Stimulated activated CD4-positive, alpha-beta T cell treated with anti-CD3 and anti-CD28 coated beads, Interleukin-4, amount 100 ng/mL, for 4 hours (primary cell): ENCODE measurements at regions not wholly inside any gene's neighbourhood (a gene's known extent, or its start where the extent isn't known, plus 50 kb on each side); places are given as distances from the start of the nearest gene placed in this dataset.

Source experiments
- DNase-seq, 2 experiments: peaks; one replicate each; pipeline ENCODE4 v3.0.0-alpha.2; 2020

DNA sequence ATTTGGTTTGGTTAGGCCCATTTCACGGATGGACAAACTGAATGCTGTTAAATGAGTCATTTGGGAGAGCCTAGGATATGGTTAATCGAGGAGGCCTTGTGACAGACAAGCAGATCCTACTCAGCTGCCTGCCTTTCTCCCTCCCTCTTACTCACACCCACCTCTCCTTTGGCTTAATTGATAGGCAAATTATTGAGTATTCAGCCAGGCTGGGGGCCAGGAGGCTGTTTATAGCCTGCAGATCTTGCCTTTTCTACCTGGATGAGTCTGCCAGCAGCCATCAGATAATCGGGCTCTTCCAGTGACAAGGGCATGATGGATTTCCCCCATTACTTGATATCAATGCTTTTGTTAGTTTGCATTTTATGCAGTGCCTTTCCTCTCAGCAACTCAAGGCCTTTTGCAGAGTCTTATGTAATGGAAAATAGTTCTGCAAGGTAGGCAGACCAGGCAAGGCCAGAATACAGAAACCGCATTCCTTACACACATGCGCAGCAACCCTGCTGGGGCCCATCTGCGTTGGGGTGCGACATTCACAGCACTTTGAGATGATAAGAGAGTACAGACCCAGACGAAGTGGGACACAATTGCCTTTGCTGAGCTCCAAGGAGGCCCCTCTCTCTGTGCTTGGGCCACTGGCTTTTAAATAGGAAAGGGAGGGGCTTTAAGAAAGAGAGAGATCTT, 96.2 kb upstream of the ATP6AP2 start:
- no peak for DNase-seq

DNA sequence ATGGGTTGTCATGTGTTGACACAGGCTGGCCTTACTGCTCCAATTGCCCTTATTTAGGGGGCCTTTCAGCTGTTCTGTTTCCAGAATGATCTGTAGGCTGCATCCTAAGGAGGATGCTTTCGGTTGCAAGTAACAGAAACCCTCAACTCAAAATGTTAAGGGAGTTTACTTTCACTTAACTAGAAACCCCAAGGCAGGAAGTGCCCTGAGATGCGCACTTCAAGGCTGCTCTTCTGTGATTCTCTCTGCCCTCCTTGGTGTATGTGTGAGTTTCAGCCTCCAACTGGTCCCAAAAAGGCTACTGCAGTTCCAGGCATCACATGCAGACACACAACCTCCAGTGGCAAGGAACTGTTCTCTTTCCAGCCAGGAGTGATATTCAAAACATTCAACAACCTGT, 97.3 kb upstream of the ATP6AP2 start:
- DNase-seq, result no peak

DNA sequence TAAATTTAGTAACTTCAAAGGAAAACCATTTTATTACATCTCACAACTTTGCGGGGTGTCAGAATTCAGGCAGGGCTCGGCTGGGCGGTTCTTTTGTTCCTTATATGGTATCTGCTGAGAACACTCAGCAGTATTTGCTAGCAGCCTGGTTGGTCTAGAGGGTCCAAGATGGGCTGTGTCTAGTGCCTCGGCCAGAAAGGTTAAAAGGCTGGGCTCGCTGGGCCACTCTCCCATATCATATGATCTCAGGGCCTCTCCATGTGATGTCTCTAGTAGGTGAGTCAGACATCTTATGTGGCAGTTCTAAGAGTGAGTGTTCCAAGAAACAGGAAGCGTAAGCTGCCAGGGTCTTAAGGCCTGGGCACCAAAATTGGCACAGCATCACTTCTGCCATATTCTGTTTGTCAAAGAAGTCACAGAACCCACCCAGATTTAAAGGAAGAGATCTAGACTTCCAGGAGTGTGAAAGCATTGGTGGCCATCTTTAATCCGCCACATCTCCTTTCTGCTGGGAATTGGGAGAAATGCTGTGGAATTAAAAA, 100.9 kb upstream of the ATP6AP2 start:
- no peak for DNase-seq

DNA sequence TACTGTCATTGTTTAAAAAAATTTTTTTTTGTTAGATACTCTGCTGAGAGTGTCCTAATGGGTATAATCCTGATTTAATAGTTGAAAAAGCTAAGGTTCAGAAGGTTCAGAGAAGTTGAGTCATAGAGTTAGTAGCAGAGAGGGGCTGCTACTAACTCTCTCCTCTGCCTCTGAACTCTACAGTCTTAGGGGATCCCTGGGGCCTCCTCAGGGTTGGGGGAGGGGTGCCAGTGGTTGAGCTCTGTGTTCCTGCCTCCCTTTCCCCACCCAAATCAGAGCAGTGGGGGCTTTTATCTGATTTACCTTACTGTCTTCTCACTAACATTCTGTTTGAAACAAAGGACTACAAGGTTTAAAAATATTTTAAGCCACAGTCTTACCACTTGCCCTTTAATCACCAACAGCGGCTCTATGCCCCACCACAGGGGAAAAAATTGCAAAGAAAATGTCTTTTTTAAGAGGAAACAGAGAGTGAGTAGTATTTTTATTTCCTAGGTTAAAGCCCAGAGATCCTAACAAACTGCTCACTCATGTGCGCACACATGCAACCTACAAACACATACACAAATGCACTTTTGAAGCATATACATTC, 102.2 kb upstream of the ATP6AP2 start:
- DNase-seq, result no peak

DNA sequence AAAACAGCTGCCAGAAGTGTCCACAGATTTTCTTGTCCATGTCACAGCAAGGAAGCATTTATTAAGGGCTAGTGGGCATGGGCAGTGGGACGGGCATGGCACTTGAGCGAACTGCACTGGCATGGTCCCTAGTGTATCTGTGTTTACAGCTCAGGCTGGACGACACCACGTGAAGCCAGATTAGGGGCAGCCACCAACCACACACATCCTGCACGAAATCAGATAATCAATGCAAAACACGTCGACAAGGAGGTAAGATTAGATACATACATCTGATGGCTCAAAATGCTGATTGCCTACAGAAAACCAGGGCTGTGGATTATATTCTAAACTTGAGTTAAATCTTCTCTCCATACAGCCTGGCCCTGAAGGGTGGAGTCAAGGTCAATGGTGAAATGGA, 103.8 kb upstream of the ATP6AP2 start:
- no peak for DNase-seq

DNA sequence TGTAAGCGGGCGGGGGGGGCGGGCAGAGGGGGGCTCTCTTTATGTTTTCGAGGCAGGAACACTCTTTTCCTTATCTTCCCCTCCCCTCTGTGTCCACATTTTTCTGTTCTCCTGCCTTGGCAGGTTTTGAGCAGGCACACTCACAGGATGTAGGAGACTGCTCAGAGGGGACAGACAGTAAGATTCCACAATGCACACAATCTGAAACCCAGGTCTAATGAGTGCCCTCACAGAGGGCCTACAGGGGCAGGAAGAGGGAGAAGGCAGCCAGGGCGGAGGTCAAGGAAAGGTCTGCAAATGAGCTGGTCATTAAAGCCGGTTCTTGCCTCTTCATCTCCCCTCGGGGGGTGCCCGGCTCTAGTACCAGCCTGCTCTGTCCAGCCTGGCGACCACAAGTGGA, 106.1 kb upstream of the ATP6AP2 start:
- no peak for DNase-seq

DNA sequence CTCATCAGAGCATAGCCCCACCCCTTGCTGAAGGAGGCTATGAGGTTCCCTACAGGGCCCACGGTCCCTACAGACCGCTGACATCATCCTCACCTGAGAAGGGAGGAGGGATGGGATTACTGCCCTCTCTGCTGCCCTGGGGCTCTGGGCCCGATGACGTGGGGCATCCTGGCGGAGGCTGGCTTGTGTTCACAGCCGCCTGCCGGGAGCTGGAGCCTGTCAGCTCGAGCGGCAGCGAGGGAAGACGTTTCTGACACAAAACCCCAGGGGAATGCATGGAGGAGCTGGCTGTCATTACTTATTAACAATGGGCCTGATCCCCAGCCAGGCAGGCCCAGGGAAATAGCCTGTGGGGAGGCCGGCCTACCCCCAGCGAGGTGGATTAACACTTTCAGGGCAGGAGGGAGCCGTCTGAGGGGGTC, 106.6 kb upstream of the ATP6AP2 start:
- no peak for DNase-seq

DNA sequence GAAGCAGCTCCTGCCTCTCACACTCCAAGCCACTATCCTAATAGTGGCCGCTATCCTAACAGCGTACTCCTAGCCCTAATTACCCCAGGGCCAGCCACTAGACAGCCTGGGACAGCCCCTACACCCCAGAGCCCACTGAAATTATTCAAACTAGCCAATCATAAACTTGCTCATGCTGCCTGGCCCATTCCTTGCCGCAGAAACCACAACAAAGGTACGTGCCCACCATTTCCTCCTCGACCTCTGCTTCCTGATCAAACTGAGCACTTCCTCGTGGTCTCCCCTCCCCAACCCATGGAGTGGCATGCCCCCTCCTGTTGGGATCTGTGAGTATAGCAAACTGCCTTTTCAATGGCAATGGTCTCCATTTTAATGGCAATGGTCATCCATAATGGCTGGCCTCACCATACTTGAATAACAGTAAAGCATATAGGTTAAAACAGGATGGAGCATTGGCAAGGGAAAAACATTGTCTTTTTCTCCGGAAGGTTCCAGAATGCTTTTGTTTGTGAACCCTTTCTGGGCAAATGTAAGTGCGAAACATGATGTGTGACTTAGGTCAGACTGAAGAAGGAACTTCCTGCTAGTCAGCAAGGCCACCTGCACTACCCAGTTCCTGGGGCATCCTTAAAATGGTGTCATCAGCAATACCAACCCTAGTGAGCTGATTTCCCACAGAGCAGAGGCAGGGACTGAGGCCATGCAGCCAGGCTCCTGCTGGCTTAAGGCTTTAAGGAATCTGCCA, 107.1 kb upstream of the ATP6AP2 start:
- no peak for DNase-seq

DNA sequence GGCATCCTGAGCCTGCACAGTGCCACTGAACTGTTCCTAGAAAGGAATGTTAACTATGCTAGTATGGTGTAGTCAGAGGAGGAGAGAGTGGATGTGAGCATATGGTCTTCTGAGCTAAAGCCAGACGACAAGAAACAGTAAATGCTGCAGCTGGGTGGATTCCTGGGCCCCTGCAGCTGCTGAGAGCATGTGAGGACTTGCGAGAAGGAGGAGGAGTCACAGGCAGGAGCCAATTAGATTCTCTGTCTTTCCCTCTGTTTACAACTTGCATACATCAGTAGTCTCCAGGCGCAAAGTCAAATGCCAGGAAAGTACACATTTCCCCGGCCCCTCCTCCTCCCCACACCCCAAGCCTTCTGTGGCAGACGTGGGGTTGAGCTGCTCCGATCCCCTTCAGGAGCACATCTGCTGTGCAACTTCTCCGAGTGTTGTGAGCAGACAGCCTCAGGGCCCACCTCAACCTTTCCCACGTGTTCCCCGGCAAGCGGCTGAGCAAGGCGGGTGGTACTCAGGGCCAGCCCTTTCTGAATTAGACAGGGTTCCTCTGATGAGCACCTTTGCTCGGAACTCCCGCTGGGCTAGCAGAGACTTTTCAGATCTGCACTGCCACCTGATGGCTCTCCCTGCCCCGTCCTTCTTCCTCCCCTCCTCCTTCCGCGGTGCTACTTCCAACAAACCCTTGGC, 108.7 kb upstream of the ATP6AP2 start:
- DNase-seq, result peak in 1 of 2 experiments; percentile 4

DNA sequence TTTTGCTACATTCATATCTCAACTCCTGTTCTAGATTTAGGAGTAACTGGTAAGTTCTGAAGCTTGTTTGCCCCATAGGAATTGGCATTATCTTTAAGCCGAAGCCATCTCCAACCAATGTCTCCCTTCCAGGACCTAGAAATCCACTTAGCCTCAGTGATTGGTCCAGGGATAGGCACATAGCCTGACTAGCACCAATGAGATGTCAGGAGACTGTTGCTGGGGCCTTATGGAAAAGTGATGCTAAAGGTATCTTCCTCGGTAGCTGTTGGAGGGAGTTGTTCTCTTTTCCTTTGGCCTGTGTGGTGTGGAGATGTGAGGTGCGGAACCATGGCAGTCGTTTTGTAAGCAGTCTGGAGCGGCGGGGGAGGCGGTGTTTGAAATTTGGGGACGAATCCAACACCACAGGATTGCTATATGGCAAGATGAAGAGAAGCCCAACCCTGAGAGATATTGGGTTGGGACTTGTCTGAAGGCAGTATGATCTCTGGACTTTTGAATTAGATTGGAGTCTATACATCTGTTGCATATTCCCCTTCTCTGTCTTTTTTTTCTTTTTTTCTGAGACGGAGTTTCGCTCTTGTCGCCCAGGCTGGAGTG, 109.8 kb upstream of the ATP6AP2 start:
- DNase-seq, result no peak

DNA sequence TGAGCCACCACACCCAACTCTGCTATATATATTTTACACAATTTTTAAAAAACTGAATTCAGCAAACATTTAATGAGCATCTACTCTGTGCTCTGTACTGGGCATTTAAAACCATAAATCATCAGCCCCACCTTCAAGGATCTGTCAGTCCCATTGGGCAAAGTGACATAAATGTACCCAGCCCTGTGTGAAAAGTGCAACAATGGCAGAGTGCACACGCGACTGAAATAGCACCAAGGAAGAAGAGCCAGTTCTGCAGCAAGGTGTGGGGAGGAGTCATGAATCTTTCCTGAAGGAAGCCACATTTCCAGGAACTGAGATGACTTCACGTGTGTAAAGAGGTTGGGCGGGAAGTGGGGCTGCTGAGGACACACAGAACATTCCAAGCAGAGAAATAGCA, 111.5 kb upstream of the ATP6AP2 start:
- no peak for DNase-seq

DNA sequence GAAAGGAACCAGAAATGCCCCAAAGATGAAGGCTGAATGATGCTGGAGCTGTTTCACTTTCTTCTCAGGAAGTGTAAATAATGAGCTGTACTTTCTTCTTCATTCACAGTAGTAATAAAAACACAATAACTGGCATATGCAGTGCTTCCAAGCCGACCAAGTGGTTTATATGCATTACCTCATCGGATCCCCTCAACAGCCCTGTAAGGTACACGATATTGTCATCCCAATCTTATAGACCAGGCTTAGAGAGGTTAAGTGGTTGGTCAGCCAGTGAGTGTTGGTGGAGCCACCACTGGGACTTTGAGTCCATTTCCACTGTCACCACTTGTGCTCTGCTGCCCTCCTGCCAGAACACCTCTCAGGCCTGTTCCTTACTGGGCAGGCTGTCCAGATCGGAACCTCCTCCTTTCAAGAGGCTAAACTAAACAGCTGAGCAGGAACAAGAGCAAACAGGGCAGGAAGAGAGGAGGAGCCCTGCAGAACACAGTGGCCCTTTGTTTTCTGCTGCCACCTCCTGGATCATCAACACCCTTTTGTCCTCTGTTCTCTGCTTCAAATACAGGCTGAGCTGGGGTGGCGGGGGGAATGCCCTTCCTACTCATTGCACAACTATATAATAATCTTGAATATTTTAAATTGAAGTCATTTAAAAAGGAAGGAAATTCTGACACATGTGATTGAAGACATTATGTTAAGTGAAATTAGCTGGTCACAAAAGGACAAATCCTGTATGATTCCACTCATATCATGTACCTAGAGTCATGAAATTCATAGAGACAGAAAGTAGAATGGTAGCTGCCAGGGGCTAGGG, 112.5 kb upstream of the ATP6AP2 start:
- DNase-seq, result peak; percentile 4 to 5

DNA sequence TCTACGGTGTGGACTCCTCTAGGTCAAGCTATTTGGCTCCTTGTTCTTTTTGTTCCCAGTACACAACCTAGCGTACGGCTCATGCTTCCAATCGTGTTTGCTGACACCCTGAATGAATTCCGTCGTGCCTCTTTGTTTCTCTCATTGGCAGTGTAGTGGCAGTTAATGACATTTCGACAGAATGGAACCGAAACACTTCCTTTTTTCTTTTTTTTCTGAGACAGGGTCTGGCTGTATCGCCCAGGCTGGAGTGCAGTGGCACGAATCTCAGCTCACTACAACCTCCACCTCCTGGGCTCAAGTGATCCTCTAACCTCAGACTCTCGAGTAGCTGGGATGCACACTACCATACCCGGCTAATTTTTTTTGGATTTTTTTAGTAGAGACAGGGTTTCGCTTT, 113.3 kb upstream of the ATP6AP2 start:
- no peak for DNase-seq

DNA sequence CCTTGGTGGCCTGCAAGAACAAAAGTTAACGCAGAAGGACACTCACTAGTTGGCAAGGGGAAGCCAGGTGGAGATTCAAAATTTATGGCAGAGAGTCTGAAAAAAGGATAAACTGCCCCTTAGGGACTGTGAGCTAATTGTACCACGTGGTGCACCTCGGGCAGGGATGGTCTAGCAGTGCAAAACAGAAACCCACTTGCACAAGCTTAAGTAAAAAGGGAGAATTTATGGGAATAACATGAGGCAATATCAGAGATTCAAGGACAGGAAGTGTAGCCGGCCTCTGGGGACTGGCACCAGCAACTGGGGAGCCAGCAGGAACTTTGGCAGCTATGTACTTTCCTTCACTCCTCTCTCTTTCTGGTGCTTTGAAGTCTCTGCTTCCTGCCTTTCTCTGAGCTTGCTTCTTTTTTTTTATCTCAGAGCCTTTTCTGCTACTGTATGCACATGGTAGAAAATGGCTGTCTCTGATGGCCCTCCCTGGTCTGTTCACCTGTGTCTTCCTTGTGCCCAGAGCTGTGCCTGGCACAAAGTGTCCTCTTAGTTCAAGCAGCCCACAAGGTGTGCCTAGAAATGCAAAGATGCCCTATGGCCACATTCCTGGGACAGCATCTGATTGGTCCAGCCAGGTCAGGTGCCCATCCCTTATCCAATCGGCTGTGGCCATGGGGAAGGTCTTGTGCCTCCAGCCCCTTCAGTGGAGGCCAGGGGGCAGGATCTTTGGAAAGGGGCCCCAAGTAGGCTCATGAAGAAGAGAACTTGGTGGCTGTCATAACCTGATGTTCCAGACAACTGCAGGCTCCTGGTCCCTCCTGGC, 114.8 kb upstream of the ATP6AP2 start:
- DNase-seq, result no peak

DNA sequence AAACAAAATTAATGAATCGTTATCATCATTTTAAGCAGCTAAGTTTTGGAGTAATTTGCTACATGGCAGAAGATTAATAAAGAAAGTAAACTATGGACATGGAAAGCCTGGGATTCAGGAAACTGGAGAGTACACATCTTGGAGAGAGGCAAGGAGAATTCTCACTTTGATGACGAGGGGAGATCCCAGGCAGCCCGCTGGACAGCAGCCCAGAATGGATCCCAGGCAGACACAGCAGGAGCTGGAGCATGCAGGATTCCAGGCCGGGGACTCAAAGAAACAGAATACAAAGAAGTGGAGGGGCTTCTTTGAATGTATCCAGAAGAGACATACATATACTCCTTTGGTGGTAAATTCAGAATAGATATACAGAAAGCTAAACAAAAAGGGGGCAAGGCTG, 118.0 kb upstream of the ATP6AP2 start:
- no peak for DNase-seq

DNA sequence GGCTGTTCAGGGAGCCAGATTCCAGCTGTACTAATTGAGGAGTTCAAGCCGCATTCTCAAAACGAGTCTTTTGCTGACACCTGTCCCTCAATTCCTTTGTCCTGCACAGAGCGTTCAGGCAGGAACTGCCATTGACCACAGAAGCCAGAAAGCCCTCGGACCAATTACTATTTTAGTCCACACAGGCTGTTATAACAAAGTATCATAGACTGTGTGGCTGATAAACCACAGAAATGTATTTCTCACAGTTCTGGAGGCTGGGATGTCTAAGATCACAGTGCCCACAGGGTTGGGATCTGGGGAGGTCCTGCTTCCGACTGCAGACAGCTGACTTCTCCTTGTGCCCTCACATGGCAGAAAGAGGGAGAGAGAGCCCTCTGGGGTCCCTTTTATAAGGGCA, 119.8 kb upstream of the ATP6AP2 start:
- no peak for DNase-seq

DNA sequence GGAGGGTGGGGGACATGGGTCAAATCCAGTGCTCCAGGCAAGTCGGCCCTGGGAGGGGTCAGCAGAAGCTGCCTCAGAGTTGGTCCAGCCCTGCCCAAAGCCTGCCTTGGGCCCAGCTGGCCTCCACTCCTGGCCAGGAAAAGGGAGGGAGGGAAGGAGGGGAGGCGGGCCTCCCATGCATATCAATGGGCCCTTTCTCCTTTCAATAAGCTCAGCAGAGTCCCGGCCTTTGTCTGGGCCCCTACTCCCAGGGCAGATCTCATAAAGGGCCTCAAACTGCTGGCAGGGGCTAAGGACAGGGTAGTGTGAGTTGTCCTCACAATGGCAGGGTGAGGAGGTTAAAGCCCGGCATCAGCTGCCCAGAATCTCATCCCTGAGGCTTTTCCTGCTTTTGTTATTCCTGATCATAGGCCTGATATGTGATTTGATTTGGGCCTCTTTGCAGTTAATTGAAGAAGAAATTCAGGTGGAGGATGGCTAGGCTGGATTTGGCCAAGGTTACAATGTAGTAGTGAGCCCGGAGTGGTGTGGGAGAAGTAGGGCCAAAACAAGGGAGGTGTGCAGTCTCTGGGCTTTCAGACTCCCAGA, 121.1 kb upstream of the ATP6AP2 start:
- DNase-seq, result no peak

DNA sequence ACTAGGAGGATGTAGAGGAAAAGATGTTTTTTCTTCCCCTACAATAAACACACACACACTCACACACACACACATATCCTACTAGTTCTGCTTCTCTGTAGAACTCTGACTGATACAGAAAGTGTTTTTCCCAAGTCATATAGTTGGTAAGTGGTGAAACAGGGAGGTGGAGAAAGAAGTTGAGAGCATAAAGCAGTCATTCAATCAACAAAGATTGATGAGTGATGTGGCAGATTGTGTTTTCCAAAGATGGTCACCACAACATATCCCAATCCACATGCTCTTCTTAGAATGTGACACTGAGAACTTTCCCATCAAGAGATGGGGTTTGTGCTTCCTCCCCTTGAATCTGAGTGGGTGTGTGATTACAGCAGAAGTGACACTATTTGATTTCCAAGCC, 123.4 kb upstream of the ATP6AP2 start:
- no peak for DNase-seq

DNA sequence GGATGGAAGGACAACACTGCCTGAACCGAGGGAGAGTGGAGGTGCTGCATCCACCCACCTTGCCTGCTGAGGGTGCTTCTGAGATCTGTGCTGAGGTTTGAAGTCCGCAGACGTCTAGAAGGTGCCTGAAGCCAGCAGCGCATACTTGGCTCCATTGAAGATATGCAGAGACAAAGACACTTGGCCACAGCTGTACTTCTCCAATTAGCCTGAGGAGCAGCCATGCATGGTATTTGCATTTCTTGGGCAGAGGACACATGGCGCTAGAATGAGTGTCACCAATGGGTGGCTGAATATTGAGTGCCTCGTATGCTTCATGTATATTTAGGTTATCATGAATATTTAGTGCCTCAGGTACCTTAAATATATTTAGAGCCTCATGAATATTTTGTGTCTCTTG, 128.7 kb upstream of the ATP6AP2 start:
- no peak for DNase-seq

DNA sequence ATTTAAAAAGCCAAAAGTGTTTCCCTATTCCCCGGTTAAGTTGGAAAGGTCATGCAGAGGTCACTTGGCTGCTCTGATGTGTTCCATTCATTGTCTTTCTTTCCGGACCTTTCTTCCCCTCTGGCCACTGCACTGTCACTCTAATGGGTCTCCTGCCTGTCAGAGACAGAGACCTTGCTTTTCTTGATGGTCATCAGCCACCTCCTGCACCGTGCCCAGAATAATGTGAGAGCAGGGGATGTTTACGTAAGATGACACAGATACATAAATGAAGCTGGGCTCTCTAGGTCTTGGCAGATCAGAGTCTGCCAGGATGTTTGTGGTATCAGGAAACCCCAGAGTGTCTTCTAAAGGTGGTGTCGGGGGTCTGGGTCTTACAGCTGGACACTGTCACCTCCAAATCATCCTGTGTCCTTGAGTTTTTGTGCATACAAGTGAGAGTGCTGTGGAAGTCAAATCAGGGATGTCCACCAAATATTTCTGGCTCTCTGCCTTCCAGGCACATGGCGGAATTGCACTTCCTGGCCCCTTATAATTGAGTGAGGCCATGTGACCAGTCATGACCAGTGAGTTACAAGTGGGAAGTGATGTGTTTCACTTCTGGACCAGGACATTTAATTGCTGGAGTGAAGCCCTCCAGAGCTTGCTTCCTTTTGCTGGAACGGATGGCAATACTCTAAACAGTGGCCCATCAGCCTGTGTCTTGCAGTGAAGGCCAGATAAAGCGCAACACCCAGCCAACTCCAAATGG, 130.6 kb upstream of the ATP6AP2 start:
- no peak for DNase-seq
